HG03378 (cell line): ENCODE measurements at regions not wholly inside any gene's neighbourhood (a gene's known extent, or its start where the extent isn't known, plus 50 kb on each side); places are given as distances from the start of the nearest gene placed in this dataset.

Experiments used
- ATAC-seq: cut with Tn5 transposase; IDR thresholded peaks from one replicate; pipeline ENCODE4 v1.9.1; 2021; ENCODE audit warnings: mild to moderate bottlenecking, moderate library complexity; ENCODE audit not compliant: unreplicated experiment

DNA sequence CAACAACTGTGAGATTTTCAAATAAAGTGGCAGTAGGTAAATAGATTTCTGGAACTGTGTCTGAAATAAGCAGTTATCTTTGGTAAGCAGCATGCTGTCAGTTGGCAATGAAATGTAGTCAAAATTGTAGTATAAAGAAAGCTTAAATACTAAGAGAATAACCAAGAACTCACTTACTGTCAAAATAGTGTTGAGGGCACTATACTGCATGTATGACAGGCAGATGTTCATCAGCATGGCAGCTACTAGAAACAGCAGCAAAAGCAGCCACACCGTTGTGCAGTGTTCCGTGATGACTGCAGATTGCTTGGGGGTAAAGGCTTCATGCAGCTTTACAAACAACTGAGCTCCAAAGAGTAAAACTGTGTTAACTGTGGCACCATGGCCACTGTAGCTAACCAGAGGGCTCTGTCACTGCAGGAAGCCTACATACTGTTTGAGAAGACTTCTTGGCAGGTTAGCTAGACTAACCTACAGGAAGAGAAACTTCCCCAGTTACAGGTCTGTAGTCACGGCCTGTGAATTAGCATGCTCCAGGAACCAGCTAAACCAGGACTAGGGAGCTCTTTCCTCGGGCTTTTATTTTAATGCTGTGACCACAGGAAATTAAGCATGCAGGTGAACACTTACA, 459.7 kb downstream of the TBL1XR1 start:
- no peak for ATAC-seq

DNA sequence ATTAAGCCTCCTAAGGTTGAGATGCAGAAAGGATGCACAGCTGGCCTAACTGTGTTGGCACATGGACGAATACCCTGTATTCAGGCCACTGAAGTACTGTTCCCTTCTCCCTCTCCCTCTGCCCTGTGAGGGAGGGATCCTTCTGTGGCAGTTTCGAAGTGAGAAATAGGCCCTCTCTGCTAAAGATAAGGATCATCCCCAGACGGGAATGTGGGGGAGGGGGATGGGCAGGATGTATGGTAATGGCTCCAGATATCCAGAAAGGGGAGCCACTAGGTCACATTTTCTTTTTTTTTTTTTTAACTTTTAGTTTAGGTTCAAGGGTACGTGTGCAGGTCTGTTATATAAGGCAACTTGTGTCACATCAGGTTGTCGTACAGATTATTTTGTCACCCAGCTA, 463.1 kb downstream of the TBL1XR1 start:
- no peak for ATAC-seq

DNA sequence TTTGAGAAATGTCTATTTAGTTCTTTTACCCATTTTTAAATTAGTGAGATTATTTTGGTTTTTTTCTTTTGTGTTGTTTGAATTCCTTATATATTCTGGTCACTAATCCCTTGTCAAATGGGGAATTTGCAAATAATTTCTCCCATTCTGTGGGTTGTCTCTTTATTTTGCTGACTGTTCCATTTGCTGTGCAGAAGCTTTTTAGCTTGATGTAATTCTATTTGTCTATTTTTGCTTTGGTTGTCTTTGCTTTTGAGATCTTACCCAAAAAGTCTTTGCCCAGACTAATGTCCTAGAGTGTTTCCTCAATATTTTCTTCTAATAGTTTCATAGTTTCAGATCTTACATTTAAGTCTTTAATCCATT, 472.9 kb downstream of the TBL1XR1 start:
- no peak for ATAC-seq

- no peak for ATAC-seq
Measured at GRCh38 chr3:176723758-176724393, 473.4 kb downstream of the TBL1XR1 start.

DNA sequence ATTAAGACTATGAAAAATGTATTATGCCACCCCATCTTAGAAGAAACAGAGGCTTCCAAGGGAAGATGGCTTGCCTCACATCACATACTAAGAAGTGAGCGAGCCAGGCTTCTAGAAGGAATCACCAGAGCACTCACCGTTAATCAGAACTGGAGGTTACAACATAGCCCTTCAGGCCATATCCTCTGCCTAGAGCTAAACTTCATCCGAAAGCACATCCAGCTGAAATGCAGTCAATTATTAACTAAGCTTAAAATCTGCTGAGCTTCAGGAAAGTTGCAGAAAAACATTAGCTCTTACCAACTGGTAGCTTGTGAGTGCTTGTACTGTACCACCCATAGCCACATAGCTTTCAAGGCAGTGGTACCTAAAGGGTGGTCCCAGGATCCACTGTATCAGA, 483.2 kb downstream of the TBL1XR1 start:
- ATAC-seq, result no peak

DNA sequence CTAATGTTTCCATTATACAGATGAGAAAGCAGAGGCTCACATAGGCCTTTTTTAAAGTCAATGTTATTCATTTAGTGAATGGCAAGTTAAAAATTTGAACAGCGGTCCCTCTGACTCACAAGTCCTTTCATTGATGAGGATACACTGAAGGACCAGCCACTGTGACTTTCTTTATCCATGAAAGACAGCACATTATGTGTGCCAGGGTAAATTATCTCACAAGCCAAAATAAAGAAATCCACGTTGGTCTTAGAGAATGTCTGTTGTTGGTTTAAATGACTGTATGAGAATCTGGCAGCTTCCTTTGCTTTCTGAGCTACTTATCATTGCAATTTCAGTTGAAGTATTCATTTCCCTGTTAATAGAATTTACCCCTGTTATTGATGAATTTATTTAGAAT, 485.1 kb downstream of the TBL1XR1 start:
- no peak for ATAC-seq

DNA sequence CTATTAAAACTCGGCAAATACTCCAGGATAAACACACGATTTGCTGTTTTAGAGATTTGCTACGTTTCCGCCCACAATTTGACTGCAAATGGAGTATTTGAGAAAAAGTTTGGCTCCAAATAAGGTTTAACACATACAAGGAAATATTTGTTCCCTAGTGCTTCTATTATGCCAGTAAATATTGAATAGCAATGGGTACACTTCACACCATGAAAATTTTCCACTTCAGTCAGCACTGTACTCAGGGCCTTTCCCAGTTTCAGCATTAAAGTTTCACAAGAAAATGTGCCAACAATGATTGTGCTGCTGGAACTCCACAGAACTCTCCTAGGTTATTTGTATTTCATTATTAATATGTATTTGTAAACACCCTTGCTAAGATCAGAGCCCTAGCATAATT, 498.0 kb downstream of the TBL1XR1 start:
- no peak for ATAC-seq

DNA sequence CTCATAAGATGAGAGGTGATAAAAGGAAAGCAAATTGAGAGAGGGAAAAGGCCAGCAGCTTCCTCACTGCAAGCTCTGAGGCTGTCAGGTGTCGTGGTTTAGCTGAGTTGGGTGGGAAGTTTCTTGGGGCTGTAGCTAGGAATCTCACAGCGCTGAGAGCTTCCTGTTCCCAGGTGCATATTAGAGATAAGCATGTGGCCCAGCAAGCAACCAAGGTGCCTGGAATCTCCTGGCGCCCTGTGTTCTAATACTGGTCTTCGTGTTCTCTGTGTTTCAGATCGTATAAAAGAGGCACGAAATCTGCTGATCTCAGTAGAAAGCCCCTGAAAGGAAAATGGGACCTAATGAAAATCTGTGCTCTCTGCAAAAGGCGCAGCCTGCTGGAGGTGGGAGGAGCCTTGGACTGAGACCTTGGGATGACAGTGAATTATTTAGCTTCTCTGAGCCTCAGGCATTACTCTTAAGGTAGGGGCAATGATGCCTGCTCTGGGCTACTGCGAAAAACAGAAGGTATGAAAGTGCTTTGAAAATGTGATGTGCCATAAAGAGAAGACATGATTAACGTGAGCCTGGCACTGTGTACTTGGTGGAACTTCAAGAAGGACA, 499.9 kb downstream of the TBL1XR1 start:
- ATAC-seq, result no peak

- ATAC-seq, result no peak
Measured at GRCh38 chr3:176696816-176697215, 500.5 kb downstream of the TBL1XR1 start.

- ATAC-seq, result no peak
Measured at GRCh38 chr3:176692966-176693785, 504.1 kb downstream of the TBL1XR1 start.

- ATAC-seq, result no peak
Measured at GRCh38 chr3:176692199-176692965, 504.9 kb downstream of the TBL1XR1 start.

DNA sequence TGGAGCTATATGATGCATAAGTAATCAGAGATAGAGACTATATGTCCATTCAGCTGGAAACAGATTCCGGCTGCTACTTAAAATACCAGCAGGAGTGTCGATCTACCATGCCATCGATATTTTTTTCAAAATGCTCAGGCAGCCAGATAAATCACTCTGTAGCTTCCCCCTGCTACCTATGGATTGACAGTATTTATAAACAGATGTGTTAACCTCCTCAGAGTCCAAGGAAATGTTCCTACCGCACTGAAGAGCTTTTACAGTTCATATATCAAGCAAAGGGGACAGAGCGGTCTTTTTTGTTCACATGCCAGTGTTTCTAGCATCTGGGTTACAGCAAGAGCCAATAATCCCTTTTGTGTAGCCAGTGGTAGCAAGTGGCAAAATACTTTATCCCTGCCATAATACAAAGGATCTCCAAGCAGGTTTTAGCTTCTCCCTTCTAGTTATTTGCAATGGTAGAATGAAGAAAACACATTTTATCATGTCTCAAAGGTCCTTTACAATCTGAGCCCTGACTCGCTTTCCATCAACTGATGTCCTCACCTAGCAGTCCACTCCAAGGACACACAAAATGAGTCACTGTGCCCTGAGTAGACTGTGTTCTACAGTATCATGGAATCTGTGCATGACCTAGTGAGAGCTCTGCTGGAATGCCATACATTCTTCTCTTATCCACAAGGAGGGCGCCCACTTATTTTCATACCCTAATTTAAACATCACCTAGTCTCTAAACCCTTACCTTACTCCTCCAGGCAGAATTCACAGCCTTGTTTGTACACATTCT, 507.0 kb downstream of the TBL1XR1 start:
- no peak for ATAC-seq

GRCh38 chr3:176687754-176688153, 509.5 kb downstream of the TBL1XR1 start:
- ATAC-seq, result no peak

GRCh38 chr3:176683382-176683781, 513.9 kb downstream of the TBL1XR1 start:
- ATAC-seq, result no peak

GRCh38 chr3:176663837-176664831, 533.1 kb downstream of the TBL1XR1 start:
- ATAC-seq, result no peak

DNA sequence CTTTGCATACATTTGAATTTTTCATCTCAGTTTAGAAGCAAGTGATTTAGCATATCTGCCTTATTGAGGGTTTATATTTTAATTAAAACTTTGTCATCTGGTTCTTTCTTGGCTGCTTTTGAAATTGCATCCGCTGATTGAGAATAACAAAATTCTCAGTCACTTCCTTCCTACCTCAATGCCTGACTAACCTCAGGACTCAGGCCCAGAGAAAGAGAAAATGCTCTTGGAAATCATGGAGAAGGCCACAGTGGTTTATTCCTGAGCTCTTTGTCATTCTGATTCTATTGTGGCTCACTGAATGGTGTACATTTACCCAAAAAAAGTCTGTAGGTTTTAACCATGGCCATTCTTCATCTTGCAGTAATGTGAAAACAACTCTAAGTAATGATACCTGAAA, 533.9 kb downstream of the TBL1XR1 start:
- no peak for ATAC-seq

GRCh38 chr3:176661432-176661964, 535.8 kb downstream of the TBL1XR1 start:
- no peak for ATAC-seq

GRCh38 chr3:176655404-176656094, 541.7 kb downstream of the TBL1XR1 start:
- no peak for ATAC-seq
